ENCODE measurements at regions not wholly inside any gene's neighbourhood (a gene's known extent, or its start where the extent isn't known, plus 50 kb on each side); places are given as distances from the start of the nearest gene placed in this dataset.

GRCh38 chr16:24442631-24443030, 96.7 kb upstream of the RBBP6 start:
- Histone ChIP-seq H3K9me3 (ENCODE audit: control insufficient read depth in 2 of 2, insufficient read depth in 1 of 2, low read depth in 1 of 2, low read length in 1 of 2) (no peaks in the 10 kb centered on the region), H3K4me1 (ENCODE audit: control insufficient read depth in 3 of 3, insufficient read depth in 2 of 3, low read depth in 1 of 3, low read length in 2 of 3) (no peaks in the 10 kb centered on the region), H3K27me3 (ENCODE audit: control insufficient read depth in 3 of 3, insufficient read depth in 3 of 3, low read length in 3 of 3) (no peaks in the 10 kb centered on the region), H3K36me3 (ENCODE audit: control insufficient read depth in 3 of 3, insufficient read depth in 2 of 3, low read depth in 1 of 3, low read length in 3 of 3) (no peaks in the 10 kb centered on the region), H3K4me3 (ENCODE audit: low read depth in 1 of 3, low read length in 3 of 3) (no peak overlapping the region), H3K27ac (ENCODE audit: low read depth in 1 of 3, low read length in 2 of 3) (no peak overlapping the region)
- 80 to 86% (median 85%) methylated on average over 5 of the region's 5 CpGs for WGBS, 3 donors
- DNase-seq (no peak), FAIRE-seq (no peak)

GRCh38 chr16:24445216-24445615, 94.2 kb upstream of the RBBP6 start:
- H3K9me3 ChIP-seq (ENCODE audit: control insufficient read depth in 2 of 2, insufficient read depth in 1 of 2, low read depth in 1 of 2, low read length in 1 of 2), result no peaks in the 10 kb centered on the region
- no peak overlapping the region for H3K4me3 ChIP-seq (ENCODE audit: low read depth in 1 of 3, low read length in 3 of 3)
- DNase-seq (no peak), FAIRE-seq (no peak)
- no peaks in the 10 kb centered on the region for H3K27me3 ChIP-seq (ENCODE audit: control insufficient read depth in 3 of 3, insufficient read depth in 3 of 3, low read length in 3 of 3)
- H3K27ac ChIP-seq (ENCODE audit: low read depth in 1 of 3, low read length in 2 of 3), result no peak overlapping the region
- 94 to 95% (median 95%) methylated on average over 8 of the region's 8 CpGs for WGBS, 3 donors
- no peaks in the 10 kb centered on the region for H3K4me1 ChIP-seq (ENCODE audit: control insufficient read depth in 3 of 3, insufficient read depth in 2 of 3, low read depth in 1 of 3, low read length in 2 of 3)
- no peaks in the 10 kb centered on the region for H3K36me3 ChIP-seq (ENCODE audit: control insufficient read depth in 3 of 3, insufficient read depth in 2 of 3, low read depth in 1 of 3, low read length in 3 of 3)

- no peak for FAIRE-seq
- H3K27ac ChIP-seq (ENCODE audit: low read depth in 1 of 3, low read length in 2 of 3), result no peak overlapping the region
- DNase-seq, result no peak
- H3K27me3 ChIP-seq (ENCODE audit: control insufficient read depth in 3 of 3, insufficient read depth in 3 of 3, low read length in 3 of 3), result no peaks in the 10 kb centered on the region
- 87 to 92% (median 92%) methylated on average over 3 of the region's 3 CpGs for WGBS, 3 donors
- no peaks in the 10 kb centered on the region for H3K9me3 ChIP-seq (ENCODE audit: control insufficient read depth in 2 of 2, insufficient read depth in 1 of 2, low read depth in 1 of 2, low read length in 1 of 2)
- H3K4me3 ChIP-seq (ENCODE audit: low read depth in 1 of 3, low read length in 3 of 3), result no peak overlapping the region
- no peaks in the 10 kb centered on the region for H3K36me3 ChIP-seq (ENCODE audit: control insufficient read depth in 3 of 3, insufficient read depth in 2 of 3, low read depth in 1 of 3, low read length in 3 of 3)
- no peaks in the 10 kb centered on the region for H3K4me1 ChIP-seq (ENCODE audit: control insufficient read depth in 3 of 3, insufficient read depth in 2 of 3, low read depth in 1 of 3, low read length in 2 of 3)
These were observed 93.2 kb upstream of the RBBP6 start for GRCh38 chr16:24446189-24446588.

GRCh38 chr16:24452724-24453123, 86.6 kb upstream of the RBBP6 start:
- no peaks in the 10 kb centered on the region for H3K4me1 ChIP-seq (ENCODE audit: control insufficient read depth in 3 of 3, insufficient read depth in 2 of 3, low read depth in 1 of 3, low read length in 2 of 3)
- FAIRE-seq (no peak), DNase-seq (no peak)
- 67 to 75% (median 69%) methylated on average over 3 of the region's 3 CpGs for WGBS, 3 donors
- H3K4me3 ChIP-seq (ENCODE audit: low read depth in 1 of 3, low read length in 3 of 3), result no peak overlapping the region
- H3K27ac ChIP-seq (ENCODE audit: low read depth in 1 of 3, low read length in 2 of 3), result no peak overlapping the region
- peaks cover 0 to 2% (median 0%) of the 10 kb centered on the region in 3 donors for H3K27me3 ChIP-seq (ENCODE audit: control insufficient read depth in 3 of 3, insufficient read depth in 3 of 3, low read length in 3 of 3)
- no peaks in the 10 kb centered on the region for H3K36me3 ChIP-seq (ENCODE audit: control insufficient read depth in 3 of 3, insufficient read depth in 2 of 3, low read depth in 1 of 3, low read length in 3 of 3)
- no peaks in the 10 kb centered on the region for H3K9me3 ChIP-seq (ENCODE audit: control insufficient read depth in 2 of 2, insufficient read depth in 1 of 2, low read depth in 1 of 2, low read length in 1 of 2)

GRCh38 chr16:24463196-24463945, 76.0 kb upstream of the RBBP6 start:
- H3K4me1 ChIP-seq (ENCODE audit: control insufficient read depth in 3 of 3, insufficient read depth in 2 of 3, low read depth in 1 of 3, low read length in 2 of 3), result no peaks in the 10 kb centered on the region
- H3K36me3 ChIP-seq (ENCODE audit: control insufficient read depth in 3 of 3, insufficient read depth in 2 of 3, low read depth in 1 of 3, low read length in 3 of 3), result no peaks in the 10 kb centered on the region
- no peak for FAIRE-seq
- no peak overlapping the region for H3K27ac ChIP-seq (ENCODE audit: low read depth in 1 of 3, low read length in 2 of 3)
- no peak for DNase-seq
- no peak overlapping the region for H3K4me3 ChIP-seq (ENCODE audit: low read depth in 1 of 3, low read length in 3 of 3)
- WGBS, 3 donors, result 42 to 50% (median 45%) methylated on average over 10 of the region's 10 CpGs
- peaks cover 0 to 3% (median 0%) of the 10 kb centered on the region in 3 donors for H3K27me3 ChIP-seq (ENCODE audit: control insufficient read depth in 3 of 3, insufficient read depth in 3 of 3, low read length in 3 of 3)
- no peaks in the 10 kb centered on the region for H3K9me3 ChIP-seq (ENCODE audit: control insufficient read depth in 2 of 2, insufficient read depth in 1 of 2, low read depth in 1 of 2, low read length in 1 of 2)

GRCh38 chr16:24471561-24472350, 67.6 kb upstream of the RBBP6 start:
- DNase-seq (no peak), FAIRE-seq (no peak)
- H3K4me3 ChIP-seq (ENCODE audit: low read depth in 1 of 3, low read length in 3 of 3), result no peak overlapping the region
- no peaks in the 10 kb centered on the region for H3K4me1 ChIP-seq (ENCODE audit: control insufficient read depth in 3 of 3, insufficient read depth in 2 of 3, low read depth in 1 of 3, low read length in 2 of 3)
- no peaks in the 10 kb centered on the region for H3K9me3 ChIP-seq (ENCODE audit: control insufficient read depth in 2 of 2, insufficient read depth in 1 of 2, low read depth in 1 of 2, low read length in 1 of 2)
- WGBS, 3 donors, result 47 to 62% (median 55%) methylated on average over 7 of the region's 7 CpGs
- H3K27ac ChIP-seq (ENCODE audit: low read depth in 1 of 3, low read length in 2 of 3), result no peak overlapping the region
- H3K36me3 ChIP-seq (ENCODE audit: control insufficient read depth in 3 of 3, insufficient read depth in 2 of 3, low read depth in 1 of 3, low read length in 3 of 3), result no peaks in the 10 kb centered on the region
- H3K27me3 ChIP-seq (ENCODE audit: control insufficient read depth in 3 of 3, insufficient read depth in 3 of 3, low read length in 3 of 3), result no peaks in the 10 kb centered on the region

GRCh38 chr16:24477492-24477891, 61.9 kb upstream of the RBBP6 start:
- 66 to 74% (median 68%) methylated on average over 6 of the region's 6 CpGs for WGBS, 3 donors
- Histone ChIP-seq H3K4me3 (ENCODE audit: low read depth in 1 of 3, low read length in 3 of 3) (no peak overlapping the region), H3K4me1 (ENCODE audit: control insufficient read depth in 3 of 3, insufficient read depth in 2 of 3, low read depth in 1 of 3, low read length in 2 of 3) (no peaks in the 10 kb centered on the region)

GRCh38 chr16:24478401-24478800, 61.0 kb upstream of the RBBP6 start:
- H3K27ac ChIP-seq (ENCODE audit: low read depth in 1 of 3, low read length in 2 of 3), result no peak overlapping the region
- FAIRE-seq, result no peak
- WGBS, 3 donors, result 64 to 77% (median 71%) methylated on average over 7 of the region's 7 CpGs
- no peaks in the 10 kb centered on the region for H3K9me3 ChIP-seq (ENCODE audit: control insufficient read depth in 2 of 2, insufficient read depth in 1 of 2, low read depth in 1 of 2, low read length in 1 of 2)
- no peaks in the 10 kb centered on the region for H3K4me1 ChIP-seq (ENCODE audit: control insufficient read depth in 3 of 3, insufficient read depth in 2 of 3, low read depth in 1 of 3, low read length in 2 of 3)
- H3K4me3 ChIP-seq (ENCODE audit: low read depth in 1 of 3, low read length in 3 of 3), result no peak overlapping the region
- H3K36me3 ChIP-seq (ENCODE audit: control insufficient read depth in 3 of 3, insufficient read depth in 2 of 3, low read depth in 1 of 3, low read length in 3 of 3), result no peaks in the 10 kb centered on the region
- H3K27me3 ChIP-seq (ENCODE audit: control insufficient read depth in 3 of 3, insufficient read depth in 3 of 3, low read length in 3 of 3), result peaks cover 0 to 6% (median 0%) of the 10 kb centered on the region in 3 donors
- DNase-seq, result no peak

More at GRCh38 chr16:24477492-24477891, 61.9 kb upstream of the RBBP6 start:
- Histone ChIP-seq H3K27me3 (ENCODE audit: control insufficient read depth in 3 of 3, insufficient read depth in 3 of 3, low read length in 3 of 3) (peaks cover 0 to 4% (median 0%) of the 10 kb centered on the region in 3 donors), H3K27ac (ENCODE audit: low read depth in 1 of 3, low read length in 2 of 3) (no peak overlapping the region), H3K36me3 (ENCODE audit: control insufficient read depth in 3 of 3, insufficient read depth in 2 of 3, low read depth in 1 of 3, low read length in 3 of 3) (no peaks in the 10 kb centered on the region), H3K9me3 (ENCODE audit: control insufficient read depth in 2 of 2, insufficient read depth in 1 of 2, low read depth in 1 of 2, low read length in 1 of 2) (no peaks in the 10 kb centered on the region)
- FAIRE-seq (no peak), DNase-seq (no peak)

All from small intestine (tissue), 7 donors.